ENCODE measurements at regions not wholly inside any gene's neighbourhood (a gene's known extent, or its start where the extent isn't known, plus 50 kb on each side); places are given as distances from the start of the nearest gene placed in this dataset.
"Not testable (repeated sequence)": the region's sequence is repeated elsewhere in the genome, so short reads cannot be mapped to it uniquely, and the experiment has no call there.

GRCh38 chr1:103353391-103353790, 172.1 kb upstream of the RNPC3 start:
- no peak for DNase-seq (ENCODE audit: low read depth in 4 of 4, low spot score in 3 of 4)

DNA sequence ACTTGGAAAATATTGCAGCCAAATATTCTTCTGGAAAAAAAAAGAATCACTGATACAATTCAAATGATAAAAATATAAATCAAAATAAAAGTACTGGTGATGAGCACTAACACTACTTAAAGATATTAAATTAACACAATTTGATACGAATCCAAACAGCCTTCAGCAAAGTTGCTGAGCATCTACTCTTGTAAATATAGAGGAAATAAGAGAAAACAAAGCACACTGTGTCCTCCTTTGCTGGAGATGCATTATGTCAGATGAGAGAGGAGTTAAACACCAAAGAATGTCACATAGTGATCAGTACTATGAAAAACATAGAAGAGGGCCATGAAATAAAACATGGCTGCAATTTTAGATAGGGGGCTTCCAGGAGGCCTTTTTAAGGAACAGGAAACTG, 177.4 kb upstream of the RNPC3 start:
- no peak for DNase-seq (ENCODE audit: low read depth in 4 of 4, low spot score in 3 of 4)

GRCh38 chr1:103344930-103345329, 180.6 kb upstream of the RNPC3 start:
- DNase-seq (ENCODE audit: low read depth in 4 of 4, low spot score in 3 of 4), result no peak

DNA sequence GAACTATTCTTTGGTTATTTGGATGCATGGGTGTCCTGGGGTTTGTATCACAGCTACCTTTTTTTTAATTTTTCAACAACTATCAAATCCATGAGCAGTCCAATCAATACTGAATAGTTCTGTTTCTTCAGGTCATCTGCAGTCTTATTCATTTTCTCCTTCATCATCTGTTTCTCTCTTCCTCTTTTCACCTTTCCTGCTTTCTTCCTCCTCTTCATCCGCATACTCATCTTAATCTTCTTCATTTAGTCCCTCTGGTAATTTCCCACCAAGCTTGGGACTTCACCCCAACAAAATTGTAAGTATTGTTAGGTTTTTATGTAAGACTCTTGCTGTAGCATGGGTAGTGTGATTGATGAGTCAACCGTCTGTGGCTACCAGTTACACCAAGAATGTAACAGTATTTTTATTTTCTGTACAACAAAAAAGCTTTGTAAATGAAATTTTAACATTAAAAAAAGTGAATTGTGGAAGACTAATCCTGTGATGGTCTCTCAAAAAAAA, 184.1 kb upstream of the RNPC3 start:
- no peak for DNase-seq (ENCODE audit: low read depth in 4 of 4, low spot score in 3 of 4)

GRCh38 chr1:103337779-103338178, 187.7 kb upstream of the RNPC3 start:
- no peak for DNase-seq (ENCODE audit: low read depth in 4 of 4, low spot score in 3 of 4)

DNA sequence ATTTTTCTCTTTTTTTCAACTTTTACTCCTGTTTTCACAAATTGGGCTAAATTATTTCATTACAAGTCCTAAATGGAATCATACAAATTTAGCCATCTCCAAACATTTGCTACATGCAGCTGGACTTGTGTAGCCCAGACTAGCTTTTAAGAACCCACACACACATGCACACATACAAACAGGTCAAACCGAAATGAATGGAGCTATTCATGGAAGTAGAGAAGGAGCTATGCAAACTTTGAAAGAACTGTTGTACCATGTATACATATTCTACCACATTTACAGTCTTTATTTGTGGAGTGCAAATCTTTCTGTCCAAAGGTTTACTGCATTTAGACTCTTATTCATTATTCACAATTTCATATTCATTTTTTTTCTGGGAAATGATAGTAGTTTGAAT, 189.1 kb upstream of the RNPC3 start:
- DNase-seq (ENCODE audit: low read depth in 4 of 4, low spot score in 3 of 4), result no peak

GRCh38 chr1:103333141-103333540, 192.4 kb upstream of the RNPC3 start:
- DNase-seq (ENCODE audit: low read depth in 4 of 4, low spot score in 3 of 4), result no peak

DNA sequence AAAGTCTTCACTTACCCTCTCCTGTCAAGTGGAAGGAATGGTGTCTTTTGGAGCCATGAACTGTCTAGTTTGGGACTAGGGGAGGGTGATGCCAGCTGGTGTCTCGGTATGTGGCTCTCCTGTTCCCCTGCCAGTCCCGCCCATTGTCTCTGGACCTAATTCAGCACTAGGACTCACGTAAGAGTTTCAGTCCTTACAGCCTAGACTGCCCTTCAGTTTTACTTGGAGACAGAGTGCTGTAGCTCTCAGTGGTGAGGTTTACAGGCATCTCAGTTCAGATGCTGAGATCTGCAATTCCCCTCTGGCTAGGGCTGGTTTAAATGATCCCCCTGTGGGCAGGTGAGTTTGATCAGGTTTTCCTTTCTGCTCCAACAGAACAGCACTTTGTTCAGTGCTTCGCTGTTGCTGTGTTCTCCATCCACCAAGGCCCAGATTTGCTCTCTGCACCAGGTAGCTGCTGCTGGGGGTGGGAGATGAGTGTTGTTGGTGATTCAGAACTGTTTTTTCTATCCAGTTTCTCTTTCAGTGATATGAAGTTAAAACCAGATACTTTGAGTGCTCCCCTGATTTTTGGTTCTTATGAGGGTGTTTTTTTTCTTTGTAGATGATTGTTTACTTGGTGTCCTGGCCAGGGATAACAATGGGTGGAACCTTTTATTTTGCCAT, 198.3 kb upstream of the RNPC3 start:
- no peak for DNase-seq (ENCODE audit: low read depth in 4 of 4, low spot score in 3 of 4)

DNA sequence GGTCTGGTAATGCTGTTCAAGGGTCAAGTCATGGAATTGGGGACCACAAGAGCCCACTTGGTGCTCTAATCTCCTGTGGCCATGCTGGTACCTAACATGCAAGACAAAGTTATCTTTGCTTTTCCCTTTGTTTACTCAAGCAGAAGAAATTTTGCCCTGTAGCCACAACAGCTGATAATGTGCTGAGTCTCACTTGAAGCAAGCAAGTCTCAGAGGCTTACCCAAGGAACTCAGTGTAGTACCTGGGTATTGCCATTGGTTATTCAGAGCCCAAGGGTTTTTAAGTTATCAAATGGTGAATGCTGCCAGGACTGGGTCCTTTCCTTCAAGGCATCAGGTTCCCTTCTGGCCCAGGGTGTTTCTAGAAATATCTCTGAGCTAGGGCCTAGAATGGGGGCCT, 198.9 kb upstream of the RNPC3 start:
- DNase-seq (ENCODE audit: low read depth in 4 of 4, low spot score in 3 of 4), result no peak

GRCh38 chr1:103309786-103310185, 201.5 kb upstream of the COL11A1 start:
- DNase-seq (ENCODE audit: low read depth in 4 of 4, low spot score in 3 of 4), result no peak

DNA sequence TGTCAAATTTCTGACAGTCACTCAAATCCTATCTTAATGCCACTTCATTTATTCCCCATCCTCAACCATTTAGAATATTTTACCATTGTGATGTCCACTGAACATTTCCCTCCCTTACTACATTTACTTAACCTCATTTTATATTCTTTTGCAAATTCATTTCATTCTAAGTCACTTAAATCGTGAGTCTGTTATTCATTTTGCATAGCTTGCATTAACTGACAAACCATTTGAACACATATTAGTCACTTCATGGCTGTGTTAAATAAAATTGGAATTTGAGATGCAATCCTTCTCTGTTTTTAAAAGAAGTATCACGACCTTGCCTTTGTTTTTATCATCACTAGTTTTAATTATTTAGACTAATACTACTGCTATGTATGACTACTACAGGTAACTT, 199.4 kb upstream of the COL11A1 start:
- DNase-seq (ENCODE audit: low read depth in 4 of 4, low spot score in 3 of 4), result no peak

DNA sequence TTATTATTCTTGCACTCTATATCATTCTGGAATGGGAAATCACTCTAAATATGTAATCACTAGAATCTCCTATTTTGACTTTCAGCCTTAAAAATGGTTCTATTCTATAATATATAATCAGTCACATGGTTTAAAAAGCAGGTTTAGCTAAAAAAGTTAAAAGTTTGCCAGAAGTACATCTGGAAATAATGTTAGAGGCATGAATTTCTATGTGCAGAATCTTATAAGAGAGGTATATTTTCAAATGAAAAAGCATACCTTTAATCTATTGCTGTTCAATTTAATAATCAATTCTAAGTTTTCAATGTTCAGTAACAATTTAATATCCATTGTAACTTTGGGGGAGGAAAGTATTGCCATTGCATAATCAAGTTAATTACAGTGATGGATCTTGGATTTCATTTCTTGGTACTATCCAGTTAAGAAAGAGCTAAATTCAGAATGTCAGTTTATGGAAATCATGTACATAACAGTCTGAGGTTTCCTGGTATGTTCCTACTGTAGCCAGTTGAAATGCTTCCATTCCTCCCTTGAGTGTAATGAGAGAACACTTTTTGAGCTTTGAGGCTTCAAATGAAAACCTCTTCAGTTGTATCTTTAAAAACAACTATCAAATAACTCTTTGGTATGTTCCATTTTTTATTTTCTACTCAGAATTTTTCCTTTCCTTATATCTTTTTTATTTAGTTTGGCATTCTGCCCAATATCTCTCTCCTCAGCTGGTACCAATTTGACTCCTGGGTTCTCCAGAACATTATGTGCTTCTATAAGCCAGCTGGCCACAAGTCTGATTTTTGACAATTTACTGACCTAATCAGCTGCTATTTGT, 175.7 kb upstream of the COL11A1 start:
- DNase-seq (ENCODE audit: low read depth in 4 of 4, low spot score in 3 of 4), result no peak

DNA sequence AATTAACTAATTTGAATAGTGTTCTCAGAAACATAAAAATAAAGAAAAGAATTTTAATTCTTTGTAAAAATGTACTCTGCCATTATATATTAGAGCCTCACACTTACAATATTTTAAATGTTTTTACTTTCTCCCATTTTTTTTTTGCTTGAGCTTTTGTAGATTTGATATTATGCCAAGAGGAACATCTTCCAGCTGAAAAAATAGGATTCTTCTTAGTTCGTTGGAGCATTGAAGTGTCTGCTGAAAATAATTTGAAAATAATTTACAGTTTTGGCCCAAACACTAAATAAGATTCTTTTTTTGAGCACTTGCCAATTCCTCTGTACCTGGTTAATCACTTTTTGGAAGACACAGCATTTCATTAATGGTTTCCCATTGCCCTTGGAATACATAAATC, 175.0 kb upstream of the COL11A1 start:
- no peak for DNase-seq (ENCODE audit: low read depth in 4 of 4, low spot score in 3 of 4)

- no peak for DNase-seq (ENCODE audit: low read depth in 4 of 4, low spot score in 3 of 4)
Measured at GRCh38 chr1:103275725-103276124, 167.4 kb upstream of the COL11A1 start.

DNA sequence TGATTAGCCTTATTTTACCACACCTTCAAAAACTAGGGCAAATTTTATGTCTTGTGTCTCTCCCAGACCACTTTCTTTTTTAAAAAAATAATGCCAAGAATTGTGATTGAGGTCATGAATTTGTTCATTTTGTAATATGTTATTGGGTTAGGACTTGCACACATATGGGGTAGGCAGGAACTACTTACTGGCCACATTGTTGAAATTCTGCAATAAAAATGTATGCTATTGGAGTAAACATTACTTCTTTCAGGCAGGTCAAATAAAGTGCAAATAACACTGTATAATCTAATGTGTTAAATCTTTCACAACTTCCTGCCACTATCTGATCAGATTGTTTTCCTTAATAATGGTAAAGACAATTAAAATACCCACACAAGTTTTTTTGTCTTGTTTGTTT, 166.6 kb upstream of the COL11A1 start:
- DNase-seq (ENCODE audit: low read depth in 4 of 4, low spot score in 3 of 4), result no peak

- DNase-seq (ENCODE audit: low read depth in 4 of 4, low spot score in 3 of 4), result no peak
Measured at GRCh38 chr1:103273106-103273505, 164.8 kb upstream of the COL11A1 start.

DNA sequence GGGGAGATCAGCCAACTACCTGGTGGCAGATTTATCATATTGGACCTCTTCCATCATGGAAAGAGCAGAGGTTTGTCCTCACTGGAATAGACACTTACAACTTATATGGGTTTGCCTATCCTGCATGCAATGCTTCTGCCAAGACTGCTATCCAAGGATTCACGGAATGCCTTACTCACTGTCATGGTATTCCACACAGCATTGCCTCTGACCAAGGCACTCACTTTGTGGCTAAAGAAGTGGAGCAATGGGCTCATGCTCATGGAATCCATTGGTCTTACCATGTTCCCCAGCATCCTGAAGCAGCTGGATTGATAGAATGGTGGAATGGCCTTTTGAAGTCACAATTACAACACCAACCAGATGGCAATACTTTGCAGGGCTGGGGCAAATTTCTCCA, 163.1 kb upstream of the COL11A1 start:
- DNase-seq (ENCODE audit: low read depth in 4 of 4, low spot score in 3 of 4), result not testable (repeated sequence)

DNA sequence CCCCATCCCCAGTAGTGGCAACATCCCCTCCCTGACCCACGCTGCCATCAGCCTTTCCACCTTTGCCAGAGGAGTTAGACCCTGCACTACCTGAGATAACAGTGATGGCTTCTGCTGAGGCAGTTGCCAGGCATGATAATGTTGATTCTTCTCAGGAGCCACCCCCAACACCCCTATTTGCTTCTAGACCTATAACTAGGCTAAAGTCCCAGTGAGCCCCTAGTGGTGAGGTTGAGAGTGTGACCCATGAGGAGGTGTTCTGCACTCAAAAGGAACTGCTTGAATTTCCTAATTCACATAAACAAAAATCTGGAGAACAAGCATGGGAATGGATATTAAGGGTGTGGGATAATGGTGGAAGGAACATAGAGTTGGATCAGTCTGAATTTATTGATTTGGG, 159.6 kb upstream of the COL11A1 start:
- no peak for DNase-seq (ENCODE audit: low read depth in 4 of 4, low spot score in 3 of 4)

GRCh38 chr1:103267266-103267665, 158.9 kb upstream of the COL11A1 start:
- DNase-seq (ENCODE audit: low read depth in 4 of 4, low spot score in 3 of 4), result no peak

DNA sequence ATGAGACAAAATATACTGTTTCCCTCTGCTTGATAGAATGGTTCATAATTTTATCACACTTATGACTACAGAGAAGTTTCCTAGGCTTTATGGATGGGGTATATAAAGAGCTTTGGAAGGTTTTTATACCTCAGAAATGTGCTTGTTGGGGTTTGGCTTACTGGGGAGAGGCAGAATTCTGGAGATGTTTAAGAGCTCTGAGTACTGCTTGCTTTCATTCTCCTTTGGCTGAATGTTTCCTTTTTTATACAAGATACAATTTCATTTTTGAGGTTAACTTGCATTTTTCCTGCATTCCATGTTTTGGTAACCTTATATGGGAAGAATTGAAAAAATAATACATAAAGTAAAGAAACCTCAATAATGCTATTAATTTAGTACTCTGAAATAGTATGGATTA, 157.7 kb upstream of the COL11A1 start:
- DNase-seq (ENCODE audit: low read depth in 4 of 4, low spot score in 3 of 4), result no peak

DNA sequence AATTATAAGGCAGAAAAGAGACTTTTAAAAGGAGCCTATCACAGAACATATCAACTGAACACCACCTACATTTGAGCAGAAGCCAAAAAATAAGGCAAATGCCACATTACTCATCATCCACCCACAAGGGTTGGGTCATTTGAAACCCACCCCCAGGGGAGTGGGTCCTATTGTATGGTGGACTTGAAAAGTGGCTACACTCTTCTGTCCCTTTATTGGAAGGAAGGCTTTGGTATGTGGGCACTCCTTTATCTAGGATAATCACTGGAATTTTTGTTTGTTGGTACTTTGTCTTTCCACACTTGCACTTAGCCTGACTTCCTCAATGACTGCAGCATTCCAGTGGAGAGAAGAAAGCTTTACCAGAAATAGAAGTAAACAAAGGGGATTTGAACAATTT, 157.2 kb upstream of the COL11A1 start:
- DNase-seq (ENCODE audit: low read depth in 4 of 4, low spot score in 3 of 4), result no peak

DNA sequence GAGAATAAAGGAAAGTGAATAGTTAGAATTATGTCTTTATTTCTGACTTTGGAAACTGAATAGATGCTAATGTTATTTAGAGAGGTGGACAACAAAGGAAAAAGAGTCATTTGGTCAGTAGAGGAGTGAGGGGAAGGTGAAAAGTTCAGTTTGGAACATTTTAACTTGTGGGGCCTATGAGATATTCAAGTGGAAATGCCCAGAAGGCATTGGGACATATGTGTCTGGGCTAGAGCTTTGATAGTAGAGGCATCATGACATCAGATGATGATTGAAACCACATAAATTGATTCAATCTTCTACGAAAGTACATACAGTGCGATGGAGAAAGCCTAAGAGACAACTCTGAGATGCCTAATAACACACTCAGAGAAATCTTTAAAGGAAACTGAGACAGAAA, 151.7 kb upstream of the COL11A1 start:
- no peak for DNase-seq (ENCODE audit: low read depth in 4 of 4, low spot score in 3 of 4)
